ENCODE measurements at regions not wholly inside any gene's neighbourhood (a gene's known extent, or its start where the extent isn't known, plus 50 kb on each side); places are given as distances from the start of the nearest gene placed in this dataset.

DNA sequence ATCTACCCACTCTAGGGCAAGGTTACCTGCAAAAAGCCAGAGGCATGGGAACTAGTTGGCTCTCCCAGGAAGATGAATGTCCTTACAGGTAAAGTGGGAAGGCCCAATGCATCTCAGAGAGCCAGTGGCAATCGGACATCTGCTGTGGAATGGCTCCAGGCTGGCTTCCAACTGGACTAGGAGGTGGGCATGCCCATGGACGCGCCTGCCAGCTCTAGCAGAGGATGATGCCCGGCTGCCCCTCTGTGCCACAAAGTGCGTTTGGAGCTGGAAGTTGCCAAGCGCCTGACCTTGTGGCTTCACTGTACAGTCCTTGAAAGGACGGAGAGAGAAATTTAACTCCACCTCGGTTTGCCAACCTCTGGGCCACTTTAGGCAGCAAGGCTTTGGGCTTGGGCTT lies 84.4 kb downstream of the NR2F2 start:
- ATAC-seq: no peak

DNA sequence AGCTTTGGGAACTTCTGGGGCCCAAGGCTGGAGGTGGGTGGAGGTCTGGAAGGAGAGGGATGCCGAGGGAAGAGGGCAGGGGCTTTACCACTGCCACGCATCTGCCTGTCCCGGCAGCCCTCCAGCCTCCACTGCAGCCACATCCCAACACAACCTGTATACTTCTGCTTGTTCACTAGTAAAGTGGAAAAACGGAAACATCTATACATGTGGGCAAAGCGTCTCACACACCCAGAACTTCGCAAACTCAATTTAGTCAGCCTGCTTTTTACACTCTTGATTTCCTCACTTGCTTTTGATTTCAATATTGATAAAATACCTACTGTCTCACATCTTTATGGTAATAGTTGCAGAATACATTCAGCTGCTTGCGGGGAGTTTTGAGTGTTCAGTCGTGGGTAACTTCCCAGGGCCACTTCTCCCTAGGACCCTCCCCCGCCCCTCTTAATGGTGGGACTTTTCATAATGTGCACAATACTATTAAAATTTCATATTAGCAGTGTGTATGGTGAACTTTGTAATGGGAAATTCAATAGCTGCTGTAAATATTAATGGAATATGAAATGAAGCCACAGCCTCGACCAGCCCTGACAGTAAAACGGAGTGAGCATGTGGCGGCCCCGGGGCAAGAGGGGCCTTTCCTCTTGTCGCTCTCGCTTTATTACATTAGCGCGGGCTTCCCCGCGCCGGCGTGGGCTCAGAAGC lies 85.2 kb downstream of the NR2F2 start:
- no peak for DNase-seq (ENCODE audit: low spot score)
- ATAC-seq: no peak

More for the DNA sequence above, 84.4 kb downstream of the NR2F2 start:
- DNase-seq (ENCODE audit: low spot score): no peak

DNA sequence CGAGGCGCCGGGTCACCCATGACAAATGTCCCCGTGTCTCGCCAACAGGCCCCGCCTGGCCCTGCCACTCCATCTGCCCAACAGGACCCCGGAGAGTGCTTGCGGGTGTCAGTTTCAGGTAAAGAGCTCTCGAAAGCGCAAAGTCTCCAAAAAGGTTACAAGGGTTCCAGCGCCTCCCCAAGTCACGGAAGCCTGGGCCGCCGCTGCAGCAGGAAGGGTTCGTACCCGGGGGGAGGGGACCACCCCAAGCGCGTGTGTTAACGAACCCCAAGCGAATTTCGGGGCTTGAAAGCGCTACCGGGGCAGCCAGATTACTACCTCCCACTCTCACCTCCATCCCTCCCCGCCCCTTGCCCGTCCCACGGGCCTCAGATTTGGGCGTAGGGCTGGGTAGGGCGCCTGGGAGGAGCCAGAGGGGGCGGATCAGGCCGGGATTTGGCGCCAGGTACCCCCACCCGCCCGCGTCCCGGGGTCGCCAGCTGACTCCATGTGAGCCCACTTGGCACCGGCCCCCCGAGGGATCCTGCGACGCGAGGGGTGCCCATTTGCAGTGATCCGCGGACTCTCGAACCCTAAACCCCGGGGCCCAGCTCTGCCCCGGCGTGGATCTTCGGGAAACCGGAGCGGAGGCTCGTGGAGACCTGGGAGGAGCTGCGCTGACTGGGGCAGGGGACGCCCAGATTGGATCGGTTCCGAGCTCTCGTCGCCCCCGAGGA lies 85.9 kb downstream of the NR2F2 start:
- peak; percentile 31 for ATAC-seq
- no peak for DNase-seq (ENCODE audit: low spot score)

DNA sequence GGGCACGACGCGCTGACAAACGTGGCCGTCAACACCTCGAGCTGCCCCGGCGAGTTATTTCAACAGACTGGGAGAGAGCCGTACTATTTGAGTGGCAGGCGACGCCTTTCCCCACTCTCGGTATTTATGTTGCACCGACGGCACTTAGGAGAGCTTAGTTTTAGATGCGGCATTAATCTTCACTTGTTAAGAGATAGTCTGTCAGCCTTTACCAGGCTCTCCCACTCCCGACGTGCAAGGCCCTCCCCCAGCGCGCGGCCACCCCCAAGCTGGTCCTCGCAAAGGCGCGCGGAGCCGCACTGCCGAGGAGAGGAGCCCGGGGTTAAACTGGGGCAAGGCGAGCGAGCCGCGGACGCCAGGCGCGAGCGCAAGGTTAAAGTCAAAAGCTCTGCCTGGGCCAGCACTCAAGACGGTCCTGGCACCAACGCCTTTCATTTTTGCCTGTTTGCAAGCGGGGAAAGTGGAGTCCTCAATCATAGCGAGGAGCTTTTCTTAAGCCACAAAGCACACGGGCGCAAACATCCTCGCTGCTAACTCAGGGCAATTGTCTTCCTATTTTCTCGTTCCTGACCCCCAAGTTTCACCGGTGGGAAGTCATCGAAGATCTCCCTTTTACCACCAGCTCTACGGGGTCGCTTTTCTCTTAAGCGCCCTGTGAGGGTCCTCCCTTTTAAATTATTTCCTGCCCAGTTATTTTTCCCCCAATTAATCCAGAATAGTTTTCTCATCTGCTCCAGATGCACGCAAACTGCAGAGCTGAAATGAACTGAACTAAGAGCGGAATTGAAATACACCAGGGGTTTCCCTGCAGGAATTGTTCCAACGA lies 86.6 kb downstream of the NR2F2 start:
- ATAC-seq (peak; percentile 54), DNase-seq (ENCODE audit: low spot score) (no peak)

DNA sequence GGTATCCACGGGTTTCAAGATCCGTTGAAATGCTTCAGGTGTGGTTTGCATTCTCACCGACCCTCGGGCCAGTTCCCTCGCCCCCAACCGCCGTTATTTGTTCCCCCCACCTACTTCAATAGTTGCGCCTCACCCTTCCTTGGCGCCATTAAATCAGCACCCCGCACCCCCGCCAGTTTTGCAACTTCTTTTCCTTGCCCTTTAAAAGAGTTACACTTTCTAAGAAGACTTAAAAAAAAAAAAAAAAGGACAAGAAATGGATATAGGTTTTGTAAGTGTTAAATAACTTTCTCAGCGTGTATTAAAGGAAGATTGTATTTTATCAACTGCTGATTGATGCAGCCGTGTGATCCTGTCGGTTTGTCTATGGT lies 87.2 kb downstream of the NR2F2 start:
- DNase-seq (ENCODE audit: low spot score) (no peak), ATAC-seq (no peak)

DNA sequence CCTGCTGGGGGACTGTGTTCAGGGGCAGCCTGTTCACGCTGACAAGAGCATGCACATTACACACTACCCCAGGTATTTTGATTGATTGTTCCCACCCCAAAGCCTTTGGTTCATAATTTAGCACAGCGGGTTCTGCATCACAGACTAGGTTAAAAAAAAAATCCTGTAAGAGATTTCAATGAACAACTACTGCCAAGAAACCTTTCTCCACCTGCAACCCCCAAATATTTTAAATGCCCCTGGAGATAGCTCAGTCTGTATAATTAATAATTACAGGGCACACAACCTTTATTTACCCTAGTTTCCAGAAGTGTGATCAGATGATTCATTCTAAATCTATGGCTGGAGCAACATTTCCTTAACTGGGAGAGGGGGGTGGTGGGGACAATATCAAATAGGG lies 87.6 kb downstream of the NR2F2 start:
- DNase-seq (ENCODE audit: low spot score): no peak

DNA sequence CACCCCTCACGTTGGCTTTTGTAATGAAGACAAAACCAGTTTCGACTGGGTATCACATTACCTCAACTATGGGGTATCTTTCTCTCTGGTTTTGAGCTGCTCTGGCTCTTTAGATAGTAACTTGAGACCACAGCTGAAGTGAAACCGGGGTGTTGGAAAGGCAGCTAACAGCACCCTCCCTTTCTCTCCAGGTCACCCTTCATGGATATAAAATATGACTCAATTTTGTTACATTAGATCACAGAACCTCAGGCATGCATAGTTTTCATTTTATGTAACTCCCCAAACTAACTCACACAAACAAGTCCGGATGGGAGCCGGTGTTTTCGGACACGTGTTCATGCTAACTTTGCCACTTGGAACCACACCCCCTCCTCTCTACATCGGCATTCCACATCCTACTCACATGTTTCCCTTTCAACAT lies 90.7 kb downstream of the NR2F2 start:
- DNase-seq (ENCODE audit: low spot score): no peak
- no peak for ATAC-seq

More for the DNA sequence above, 87.6 kb downstream of the NR2F2 start:
- no peak for ATAC-seq

DNA sequence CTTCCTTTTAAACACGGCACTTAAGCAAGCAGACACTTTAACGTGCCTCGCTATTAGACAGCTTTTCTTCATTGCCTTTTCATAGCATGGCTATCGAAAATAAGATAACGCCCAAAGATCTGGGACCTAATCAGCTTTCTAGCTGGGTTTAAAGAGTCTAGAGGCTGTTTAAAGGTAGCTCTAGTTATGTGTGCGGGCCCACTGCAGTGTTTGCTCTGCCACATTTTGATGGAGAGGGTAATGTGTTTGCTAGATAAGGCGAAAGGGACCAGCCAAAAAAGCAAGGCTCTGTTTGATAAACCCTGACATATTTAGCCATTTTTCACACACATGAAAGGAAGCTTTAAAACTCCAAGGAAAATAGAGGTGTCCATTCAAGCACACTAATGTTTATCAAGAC lies 91.6 kb downstream of the NR2F2 start:
- DNase-seq (ENCODE audit: low spot score) (no peak), ATAC-seq (no peak)

DNA sequence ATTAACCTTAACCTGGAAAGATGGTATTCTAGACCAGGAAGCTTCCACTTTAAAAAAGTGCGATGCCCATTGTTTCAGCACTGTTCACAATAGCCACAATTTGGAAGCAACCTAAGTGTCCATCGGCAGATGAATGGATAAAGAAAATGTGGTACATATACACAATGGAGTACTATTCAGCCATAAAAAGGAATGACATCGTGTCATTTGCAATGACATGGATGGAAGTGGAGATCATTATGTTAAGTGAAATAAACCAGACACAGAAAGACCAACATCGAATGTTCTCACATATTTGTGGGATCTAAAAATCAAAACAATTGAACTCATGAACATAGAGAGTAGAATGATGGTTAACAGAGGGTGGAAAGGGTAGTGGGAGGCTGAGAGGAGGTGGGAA lies 94.2 kb downstream of the NR2F2 start:
- ATAC-seq (no peak), DNase-seq (ENCODE audit: low spot score) (no peak)

DNA sequence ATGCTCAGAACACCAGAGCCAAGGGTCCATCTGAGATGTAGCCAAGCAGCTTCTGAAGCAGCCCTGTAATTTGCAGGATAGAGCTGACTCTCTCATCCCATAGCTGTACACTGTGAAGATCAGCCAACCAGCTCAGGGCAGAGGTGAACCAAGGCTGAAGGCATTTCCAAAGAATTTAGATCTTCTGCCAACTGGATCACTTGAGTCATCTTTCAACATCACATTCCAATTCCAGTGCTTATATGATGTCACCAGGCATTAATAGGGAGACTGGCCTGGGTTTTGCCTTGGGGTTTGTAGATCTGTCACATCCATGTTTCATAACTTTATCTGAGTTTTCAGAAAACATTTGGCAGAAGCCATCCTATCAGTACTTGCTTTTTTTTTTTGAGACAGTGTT lies 98.2 kb downstream of the NR2F2 start:
- DNase-seq (ENCODE audit: low spot score): no peak
- peak; percentile 56 for ATAC-seq

DNA sequence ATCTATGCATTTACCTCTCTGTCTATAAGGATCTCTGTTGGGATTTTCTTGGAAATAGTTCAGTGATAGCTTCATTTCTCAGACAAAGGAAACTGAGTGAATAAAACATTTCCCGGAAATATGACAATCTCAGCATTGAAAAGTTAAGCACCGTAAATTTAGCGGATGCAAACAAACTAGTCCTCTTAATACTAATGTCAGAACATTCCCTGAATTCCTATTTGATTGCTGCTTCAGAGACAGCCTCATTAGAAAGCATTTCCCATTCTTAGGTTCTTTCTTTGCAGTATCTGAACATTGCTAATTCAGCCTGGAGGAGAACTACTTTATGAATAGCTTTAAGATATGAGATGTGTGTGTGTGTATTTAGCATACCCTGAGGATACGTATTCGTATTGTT lies 101.3 kb downstream of the NR2F2 start:
- no peak for ATAC-seq

DNA sequence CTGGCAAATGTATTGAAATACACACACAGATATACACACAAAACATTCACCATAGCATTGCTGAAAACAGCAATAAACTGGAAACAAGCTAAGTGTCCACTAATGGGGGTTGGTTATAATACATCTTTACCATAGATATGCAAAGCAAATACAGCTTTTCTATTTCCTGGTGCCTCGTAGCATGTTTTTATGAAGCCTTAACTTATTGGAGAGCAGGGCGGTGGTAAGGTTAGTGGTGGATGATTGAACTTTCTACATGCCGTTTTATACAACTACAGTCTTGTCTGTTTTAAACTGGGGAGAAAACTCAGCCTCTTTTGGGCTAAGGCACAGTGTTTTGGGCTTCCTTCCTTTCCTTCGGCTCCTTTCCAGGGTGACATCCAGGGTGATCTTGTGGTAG lies 104.5 kb downstream of the NR2F2 start:
- DNase-seq (ENCODE audit: low spot score): no peak
- ATAC-seq: no peak

More for the DNA sequence above, 101.3 kb downstream of the NR2F2 start:
- no peak for DNase-seq (ENCODE audit: low spot score)

DNA sequence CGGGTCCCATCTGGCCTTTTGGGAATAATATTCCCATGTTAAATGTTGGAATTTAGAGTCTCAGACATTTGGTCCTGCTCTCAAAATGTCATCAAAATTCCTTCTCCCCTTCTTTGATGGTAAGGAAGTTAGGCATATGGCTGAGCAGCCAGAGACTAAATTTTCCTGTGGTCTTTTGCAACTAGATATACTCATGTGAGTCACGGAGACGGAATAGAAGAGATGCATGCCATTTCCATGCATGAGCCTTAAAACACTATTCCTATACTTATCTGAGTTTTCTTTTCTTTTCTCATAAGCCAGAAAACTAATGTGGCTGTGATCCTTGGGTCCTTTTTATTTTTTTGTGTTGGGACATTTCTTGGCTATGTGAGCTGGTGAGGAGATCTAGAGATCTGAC lies 105.3 kb downstream of the NR2F2 start:
- DNase-seq (ENCODE audit: low spot score): no peak

DNA sequence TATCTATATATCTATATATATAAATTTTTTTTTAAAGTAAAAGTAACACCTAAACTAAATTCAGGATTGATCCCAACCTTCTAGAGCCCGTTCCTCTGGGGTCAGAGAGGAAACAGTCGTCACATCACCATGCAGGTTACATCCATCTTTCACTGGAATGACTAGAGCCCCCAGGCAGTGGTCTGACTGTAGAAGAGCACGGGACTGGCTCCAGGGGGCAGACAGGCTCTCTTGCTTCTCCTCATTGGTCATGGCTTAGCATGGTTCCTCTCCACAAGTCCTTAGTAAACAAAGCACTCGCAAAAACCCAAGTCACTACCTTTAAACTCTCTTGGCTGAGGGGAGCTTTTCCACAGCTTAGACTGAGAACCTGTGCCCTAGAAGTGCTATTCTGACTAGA lies 110.5 kb downstream of the NR2F2 start:
- DNase-seq (ENCODE audit: low spot score): no peak
- no peak for ATAC-seq

More for the DNA sequence above, 105.3 kb downstream of the NR2F2 start:
- ATAC-seq: no peak

DNA sequence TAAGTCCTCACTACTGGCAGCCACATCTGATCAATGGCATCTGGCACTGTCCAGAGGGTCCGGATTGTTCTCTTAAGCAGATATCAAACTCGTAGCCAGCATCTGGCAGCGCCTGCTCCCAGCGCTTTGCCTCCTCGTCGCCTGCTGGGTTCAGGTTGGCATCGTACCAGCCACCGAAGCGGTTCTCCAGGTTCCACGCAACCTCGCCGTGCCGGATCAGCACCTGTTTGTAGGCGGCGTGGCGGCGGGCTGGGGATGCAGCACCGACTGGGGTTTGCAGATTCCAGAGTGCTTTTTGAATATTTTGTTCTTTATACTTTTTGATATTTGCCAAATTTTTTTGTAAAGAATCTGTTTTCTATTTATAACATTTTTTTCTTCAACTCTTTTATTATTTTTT lies 111.6 kb downstream of the NR2F2 start:
- no peak for DNase-seq (ENCODE audit: low spot score)
- ATAC-seq: no peak

DNA sequence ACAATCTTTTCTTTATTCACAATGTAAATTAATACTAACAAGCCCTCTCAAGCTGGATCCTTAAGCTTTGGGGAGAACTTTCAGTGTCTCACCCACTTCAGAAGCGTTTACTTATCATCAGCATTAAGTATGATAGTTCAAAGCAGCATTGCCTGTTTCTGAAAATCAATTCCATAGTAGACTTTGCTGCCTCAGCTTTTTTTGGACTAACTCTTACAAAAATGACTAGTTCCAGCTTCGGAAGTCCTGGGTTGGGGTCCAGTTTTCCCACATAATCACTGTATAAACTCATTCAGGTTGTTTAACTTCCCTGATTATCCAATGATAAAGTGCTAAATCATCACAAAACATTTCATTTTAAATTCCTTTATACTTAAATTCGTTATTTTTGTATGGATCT lies 114.4 kb downstream of the NR2F2 start:
- no peak for ATAC-seq
- DNase-seq (ENCODE audit: low spot score): no peak

DNA sequence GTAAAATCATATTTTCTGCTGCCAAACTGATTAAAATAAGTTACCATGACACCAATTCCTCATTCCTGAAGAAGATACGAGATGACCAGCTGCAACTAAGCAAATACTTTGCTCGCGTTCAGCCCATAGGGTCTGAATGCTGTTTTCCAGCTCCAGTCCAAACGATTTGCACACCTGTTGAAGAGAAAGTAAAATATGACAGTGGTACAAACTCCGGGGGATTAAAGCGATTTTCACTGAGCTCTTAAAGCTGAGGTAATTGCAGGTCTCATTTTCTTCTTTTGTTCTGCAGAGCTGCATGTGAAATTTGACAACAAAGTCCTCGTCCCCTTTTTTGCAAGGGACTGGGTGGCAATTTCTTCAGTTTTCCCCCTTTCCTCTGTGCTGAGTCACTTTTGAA lies 118.4 kb downstream of the NR2F2 start:
- DNase-seq (ENCODE audit: low spot score): no peak
- no peak for ATAC-seq

DNA sequence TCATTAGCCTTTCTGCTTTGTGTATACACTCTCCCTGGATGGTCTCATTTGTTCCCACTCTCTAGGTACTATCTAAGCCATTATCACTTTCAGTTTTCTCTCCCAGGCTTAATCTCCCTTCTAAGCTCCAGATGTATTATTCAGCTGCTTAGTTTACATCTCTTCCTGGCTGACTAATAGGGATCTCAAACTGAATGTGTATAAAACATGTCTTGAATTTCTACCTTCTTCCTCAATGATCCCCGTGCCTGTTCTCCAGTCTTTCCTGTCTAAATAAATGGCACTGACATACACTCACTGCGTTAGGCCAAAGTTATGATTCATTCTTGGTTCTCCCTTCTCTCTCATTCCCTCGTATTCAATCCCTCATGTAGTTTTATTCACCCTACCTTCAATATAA lies 127.3 kb downstream of the NR2F2 start:
- ATAC-seq (no peak), DNase-seq (ENCODE audit: low spot score) (no peak)

DNA sequence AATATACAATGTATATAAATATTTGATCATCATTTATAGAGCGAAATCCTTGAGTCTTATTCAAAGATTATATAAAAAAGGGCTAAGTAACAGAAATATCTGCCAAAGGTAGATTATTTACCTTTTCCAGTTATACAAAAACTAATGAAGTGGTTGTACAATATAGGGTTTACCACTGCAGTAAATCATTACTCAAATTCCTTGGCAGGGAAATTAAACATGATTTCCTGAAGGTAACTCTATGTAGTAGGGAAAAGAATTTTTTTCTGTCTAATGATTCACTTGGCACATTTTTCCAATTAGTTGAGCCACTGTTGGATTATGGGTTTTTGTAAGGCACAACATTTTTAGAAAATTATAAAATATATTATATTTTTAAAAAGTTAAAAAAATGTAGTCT lies 129.6 kb downstream of the NR2F2 start:
- DNase-seq (ENCODE audit: low spot score): no peak

DNA sequence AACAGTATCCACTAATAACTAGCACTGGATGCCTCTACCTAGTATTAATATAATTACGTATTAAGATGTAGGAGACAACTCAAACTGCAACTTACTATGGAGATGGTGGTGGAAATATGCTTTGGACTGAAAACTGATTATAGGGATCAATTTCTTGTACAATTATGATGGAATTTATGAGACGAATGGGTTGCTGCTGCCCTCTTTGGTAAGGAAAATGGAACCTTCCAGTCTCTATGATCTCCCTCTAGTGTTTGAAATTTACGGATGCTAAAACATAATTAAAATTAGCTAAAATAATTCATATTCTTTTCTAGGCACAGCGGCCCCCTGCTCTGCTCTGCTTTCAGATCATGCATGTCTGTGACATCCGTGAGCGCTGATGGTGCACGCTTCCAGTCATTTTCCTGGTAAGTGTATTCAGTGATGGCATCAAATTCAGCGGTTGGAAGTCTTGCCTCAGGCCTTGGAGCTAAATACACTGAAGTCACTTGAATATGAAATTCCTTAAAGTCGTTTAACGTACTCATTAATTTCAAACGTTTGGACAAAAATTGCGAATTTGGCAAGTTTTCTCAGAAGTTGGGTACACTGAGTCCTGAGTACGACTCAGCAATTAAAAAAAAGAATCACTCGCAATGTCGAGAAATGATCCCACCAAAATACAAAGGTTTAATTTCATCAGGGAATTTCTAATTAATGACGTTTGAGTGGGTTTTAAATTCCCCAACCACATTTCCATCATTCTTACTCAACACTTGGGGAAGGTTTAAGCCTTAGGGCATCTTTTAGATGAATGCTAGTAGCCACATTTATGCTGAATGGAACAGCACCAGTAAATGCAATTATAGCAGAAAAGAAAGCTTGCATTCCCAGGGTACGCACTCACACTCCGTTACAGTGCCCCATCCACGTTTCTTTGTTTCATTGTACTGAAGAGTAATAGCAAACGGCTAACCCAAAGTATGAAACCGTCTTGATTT lies 132.6 kb downstream of the NR2F2 start:
- no peak for DNase-seq (ENCODE audit: low spot score)
- no peak for ATAC-seq

More for the DNA sequence above, 129.6 kb downstream of the NR2F2 start:
- ATAC-seq: no peak
